ENCODE measurements at regions not wholly inside any gene's neighbourhood (a gene's known extent, or its start where the extent isn't known, plus 50 kb on each side); places are given as distances from the start of the nearest gene placed in this dataset.

GRCh38 chr10:10271639-10272192 is 746.0 kb upstream of the CELF2 start:
- Histone ChIP-seq H3K9ac (ENCODE audit: low read length) (no peak overlapping the region), H3K4me3 (ENCODE audit: insufficient read depth, low read depth, low read length) (no peak overlapping the region), H3K27ac (ENCODE audit: low read depth, low read length) (no peak overlapping the region), H3K27me3 (ENCODE audit: insufficient read depth, low read length) (no peaks in the 10 kb centered on the region), H4K20me1 (ENCODE audit: insufficient read depth, low read length) (no peaks in the 10 kb centered on the region), H3K4me1 (ENCODE audit: insufficient read depth, low read length) (no peaks in the 10 kb centered on the region), H3K79me2 (ENCODE audit: insufficient read depth, low read length) (no peaks in the 10 kb centered on the region), H3K9me3 (ENCODE audit: insufficient read depth, low read depth, low read length) (no peaks in the 10 kb centered on the region), H3K4me2 (ENCODE audit: low read length) (no peak overlapping the region), H3K36me3 (ENCODE audit: insufficient read depth, low read length) (no peaks in the 10 kb centered on the region), H2AFZ (ENCODE audit: low read depth, low read length) (no peak overlapping the region)
- Mint-ChIP-seq H3K4me3 (ENCODE audit: unreplicated experiment) (no peak overlapping the region), H3K27ac (ENCODE audit: unreplicated experiment) (no peak overlapping the region), H3K9me3 (ENCODE audit: unreplicated experiment) (no peaks in the 10 kb centered on the region), H3K4me1 (ENCODE audit: low read depth, unreplicated experiment) (no peaks in the 10 kb centered on the region), H3K36me3 (ENCODE audit: low read depth, unreplicated experiment) (no peaks in the 10 kb centered on the region), H3K27me3 (ENCODE audit: low read depth, unreplicated experiment) (peaks cover 2% of the 10 kb centered on the region)
- TF ChIP-seq EZH2 (IDR thresholded peaks at IDR 0.05; ENCODE audit: insufficient read depth, low read length) (no peak), CTCF (IDR thresholded peaks at IDR 0.05; ENCODE audit: insufficient read depth, low read depth, low read length) (no peak)
- DNase-seq (ENCODE audit: low read depth) (no peak), FAIRE-seq (no peak)

DNA sequence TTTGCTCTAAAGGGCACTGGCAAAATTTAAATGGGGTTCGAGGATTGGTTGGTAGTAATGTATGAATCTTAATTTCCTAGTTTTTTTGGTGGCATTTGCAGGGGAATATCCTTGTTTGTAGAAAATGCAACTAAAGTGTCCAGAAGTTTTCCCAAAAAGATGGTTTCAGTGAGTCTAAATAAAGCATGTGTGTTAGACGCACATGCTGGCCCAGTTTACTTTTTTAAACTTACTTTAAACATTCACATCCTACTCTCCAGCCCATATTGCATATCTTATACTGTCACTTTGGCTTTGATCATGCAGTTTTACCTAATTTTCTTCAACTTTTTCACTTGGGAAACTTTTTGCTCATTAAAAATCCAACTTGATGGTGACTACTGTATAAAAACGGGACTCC is 744.0 kb upstream of the CELF2 start:
- Histone ChIP-seq H3K27me3 (ENCODE audit: insufficient read depth, low read length) (no peaks in the 10 kb centered on the region), H2AFZ (ENCODE audit: low read depth, low read length) (no peak overlapping the region), H3K4me3 (ENCODE audit: insufficient read depth, low read depth, low read length) (no peak overlapping the region), H3K4me1 (ENCODE audit: insufficient read depth, low read length) (no peaks in the 10 kb centered on the region), H3K79me2 (ENCODE audit: insufficient read depth, low read length) (no peaks in the 10 kb centered on the region), H3K36me3 (ENCODE audit: insufficient read depth, low read length) (no peaks in the 10 kb centered on the region), H3K9ac (ENCODE audit: low read length) (no peak overlapping the region), H3K4me2 (ENCODE audit: low read length) (no peak overlapping the region), H3K9me3 (ENCODE audit: insufficient read depth, low read depth, low read length) (no peaks in the 10 kb centered on the region), H4K20me1 (ENCODE audit: insufficient read depth, low read length) (no peaks in the 10 kb centered on the region), H3K27ac (ENCODE audit: low read depth, low read length) (no peak overlapping the region)
- H3K4me3 Mint-ChIP-seq (ENCODE audit: unreplicated experiment), result no peak overlapping the region
- H3K9me3 Mint-ChIP-seq (ENCODE audit: unreplicated experiment), result no peaks in the 10 kb centered on the region
- DNase-seq (ENCODE audit: low read depth), result no peak
- no peaks in the 10 kb centered on the region for H3K36me3 Mint-ChIP-seq (ENCODE audit: low read depth, unreplicated experiment)
- H3K27ac Mint-ChIP-seq (ENCODE audit: unreplicated experiment), result no peak overlapping the region
- FAIRE-seq, result no peak
- H3K4me1 Mint-ChIP-seq (ENCODE audit: low read depth, unreplicated experiment), result no peaks in the 10 kb centered on the region
- no peak for TF ChIP-seq EZH2 (IDR thresholded peaks at IDR 0.05; ENCODE audit: insufficient read depth, low read length)
- no peak for TF ChIP-seq CTCF (IDR thresholded peaks at IDR 0.05; ENCODE audit: insufficient read depth, low read depth, low read length)
- H3K27me3 Mint-ChIP-seq (ENCODE audit: low read depth, unreplicated experiment), result peaks cover 2% of the 10 kb centered on the region

DNA sequence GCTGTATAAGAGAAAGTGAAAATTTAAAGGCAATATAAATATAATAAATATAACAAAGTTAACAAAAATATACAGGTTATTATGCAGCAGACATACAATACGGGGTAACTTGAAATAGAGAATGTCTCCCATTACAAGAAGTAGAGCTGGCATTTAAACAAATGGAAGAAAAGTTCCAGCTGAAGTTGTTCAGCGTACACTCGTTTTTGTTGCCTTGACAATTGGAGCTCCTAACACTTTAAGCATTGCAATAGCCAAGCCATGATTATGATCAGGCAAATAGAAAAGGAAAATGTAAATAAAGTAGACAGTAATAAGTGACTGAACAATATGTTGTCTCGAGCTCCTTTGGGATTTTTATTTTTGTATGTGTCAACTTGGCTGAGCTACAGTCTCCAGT is 737.8 kb upstream of the CELF2 start:
- Histone ChIP-seq H3K4me3 (ENCODE audit: insufficient read depth, low read depth, low read length) (no peak overlapping the region), H3K36me3 (ENCODE audit: insufficient read depth, low read length) (no peaks in the 10 kb centered on the region), H3K4me1 (ENCODE audit: insufficient read depth, low read length) (no peaks in the 10 kb centered on the region), H4K20me1 (ENCODE audit: insufficient read depth, low read length) (no peaks in the 10 kb centered on the region), H3K79me2 (ENCODE audit: insufficient read depth, low read length) (no peaks in the 10 kb centered on the region), H3K27me3 (ENCODE audit: insufficient read depth, low read length) (no peaks in the 10 kb centered on the region), H3K27ac (ENCODE audit: low read depth, low read length) (no peak overlapping the region), H2AFZ (ENCODE audit: low read depth, low read length) (no peak overlapping the region), H3K4me2 (ENCODE audit: low read length) (no peak overlapping the region), H3K9me3 (ENCODE audit: insufficient read depth, low read depth, low read length) (no peaks in the 10 kb centered on the region), H3K9ac (ENCODE audit: low read length) (no peak overlapping the region)
- Mint-ChIP-seq H3K36me3 (ENCODE audit: low read depth, unreplicated experiment) (no peaks in the 10 kb centered on the region), H3K4me3 (ENCODE audit: unreplicated experiment) (no peak overlapping the region), H3K4me1 (ENCODE audit: low read depth, unreplicated experiment) (no peaks in the 10 kb centered on the region), H3K27ac (ENCODE audit: unreplicated experiment) (no peak overlapping the region), H3K9me3 (ENCODE audit: unreplicated experiment) (peaks cover 3% of the 10 kb centered on the region), H3K27me3 (ENCODE audit: low read depth, unreplicated experiment) (peaks cover 2% of the 10 kb centered on the region)
- DNase-seq (ENCODE audit: low read depth) (no peak), FAIRE-seq (no peak)
- TF ChIP-seq EZH2 (IDR thresholded peaks at IDR 0.05; ENCODE audit: insufficient read depth, low read length), result no peak
- TF ChIP-seq CTCF (IDR thresholded peaks at IDR 0.05; ENCODE audit: insufficient read depth, low read depth, low read length), result no peak
